HEK293 (cell line): ENCODE measurements at regions not wholly inside any gene's neighbourhood (a gene's known extent, or its start where the extent isn't known, plus 50 kb on each side); places are given as distances from the start of the nearest gene placed in this dataset.
A peak's percentile ranks its signal among the peaks of the same experiment; 100 is the strongest.

Source experiments
- CTCF ChIA-PET: fragments of 350-600 bp; formaldehyde crosslinking; extraction: SDS; loops from one replicate; lab custom pipeline; 2021; ENCODE audit warnings: antibody characterized with exemption; lab: Yijun Ruan, JAX
- POLR2A ChIA-PET: fragments of 300-600 bp; formaldehyde crosslinking; extraction: SDS; loops from one replicate; lab custom pipeline; 2020; ENCODE audit warnings: antibody characterized with exemption, inconsistent platforms; lab: Yijun Ruan, JAX
- H3K27ac ChIP-seq: fragments of 200-500 bp; sonication (Bioruptor generic); 2 replicates; pipeline ENCODE4 v1.5.1; 2014; ENCODE audit warnings: low read depth, low read length, control low read depth, inconsistent platforms; ENCODE audit errors: extremely low read depth
- H3K36me3 ChIP-seq, 2 experiments: fragments of 200-500 bp in 1 of 2; sonication (Bioruptor generic) in 1 of 2; 1 replicate in 1 of 2; 2 replicates in 1 of 2; pipeline ENCODE4 v1.5.1; 2014 to 2017; ENCODE audit warnings: inconsistent platforms in 2 of 2, low read length in 2 of 2; ENCODE audit not compliant: control insufficient read depth in 2 of 2, insufficient read depth in 1 of 2
- H3K4me1 ChIP-seq: fragments of 200-500 bp; sonication (Bioruptor generic); 2 replicates; pipeline ENCODE4 v1.5.1; 2014; ENCODE audit warnings: mild to moderate bottlenecking, low read length, inconsistent platforms; ENCODE audit not compliant: control insufficient read depth, insufficient read depth
- H3K4me3 ChIP-seq: 2 replicates; pipeline ENCODE4 v1.5.1; 2011; ENCODE audit warnings: low read depth, mild to moderate bottlenecking, control low read depth, low read length, moderate library complexity
- H3K9me3 ChIP-seq: fragments of 200-500 bp; sonication (Bioruptor generic); 2 replicates; pipeline ENCODE4 v1.5.1; 2014; ENCODE audit warnings: low read depth, low read length, inconsistent platforms; ENCODE audit not compliant: control insufficient read depth, insufficient read depth
- KLF8 ChIP-seq: fragments of 450-650 bp; formaldehyde crosslinking; IDR thresholded peaks from 2 replicates; pipeline ENCODE4 v1.5.1; 2016; ENCODE audit warnings: missing biosample characterization, missing genetic modification characterization
- PRDM10 ChIP-seq: fragments of 450-650 bp; formaldehyde crosslinking; IDR thresholded peaks from 2 replicates; pipeline ENCODE4 v1.5.1; 2016; ENCODE audit warnings: missing biosample characterization, missing genetic modification characterization
- ZBTB26 ChIP-seq: fragments of 450-650 bp; formaldehyde crosslinking; optimal IDR thresholded peaks from 2 replicates; pipeline ENCODE3; 2016; ENCODE audit warnings: missing biosample characterization, mild to moderate bottlenecking, missing genetic modification characterization
- ZNF140 ChIP-seq: fragments of 450-650 bp; formaldehyde crosslinking; IDR thresholded peaks from 2 replicates; pipeline ENCODE4 v1.5.1; 2016; ENCODE audit warnings: missing biosample characterization, missing genetic modification characterization
- ZNF211 ChIP-seq: fragments of 450-650 bp; formaldehyde crosslinking; IDR thresholded peaks from 2 replicates; pipeline ENCODE4 v1.5.1; 2016; ENCODE audit warnings: low read depth, missing biosample characterization, missing genetic modification characterization
- ZNF24 ChIP-seq: fragments of 450-650 bp; formaldehyde crosslinking; IDR thresholded peaks from 2 replicates; pipeline ENCODE4 v1.5.1; 2016; ENCODE audit warnings: missing biosample characterization, missing genetic modification characterization
- ZNF324 ChIP-seq: fragments of 450-650 bp; formaldehyde crosslinking; IDR thresholded peaks from 2 replicates; pipeline ENCODE4 v1.5.1; 2016; ENCODE audit warnings: missing biosample characterization, missing genetic modification characterization
- ZNF513 ChIP-seq: fragments of 450-650 bp; IDR thresholded peaks from 2 replicates; pipeline ENCODE4 v1.5.1; 2018; ENCODE audit warnings: missing biosample characterization, missing genetic modification characterization
- ZNF560 ChIP-seq: fragments of 450-650 bp; formaldehyde crosslinking; IDR thresholded peaks from 2 replicates; pipeline ENCODE4 v1.5.1; 2017; ENCODE audit warnings: missing biosample characterization, missing genetic modification characterization, borderline replicate concordance
- ZNF571 ChIP-seq: fragments of 450-650 bp; formaldehyde crosslinking; IDR thresholded peaks from 2 replicates; pipeline ENCODE4 v1.5.0; 2017; ENCODE audit warnings: missing biosample characterization, missing genetic modification characterization
- ZNF76 ChIP-seq: fragments of 450-650 bp; formaldehyde crosslinking; IDR thresholded peaks from 2 replicates; pipeline ENCODE4; 2016; ENCODE audit warnings: low read depth, missing biosample characterization, missing genetic modification characterization, borderline replicate concordance
- TF ChIP-seq, protein P1 (sequence below): sonication (generic); formaldehyde crosslinking; IDR thresholded peaks from 2 replicates; pipeline ENCODE4 v1.8.1; 2022; ENCODE audit warnings: mild to moderate bottlenecking, moderate library complexity, missing genetic modification reagents
- TF ChIP-seq, protein P2 (sequence below): fragments of 450-650 bp; formaldehyde crosslinking; IDR thresholded peaks from 2 replicates; pipeline ENCODE4 v1.5.1; 2016; ENCODE audit warnings: missing biosample characterization, missing genetic modification characterization
- TF ChIP-seq, protein P3 (sequence below): fragments of 450-650 bp; formaldehyde crosslinking; IDR thresholded peaks from 2 replicates; pipeline ENCODE4 v1.5.1; 2016; ENCODE audit warnings: missing biosample characterization, missing genetic modification characterization, borderline replicate concordance

GRCh38 chr12:46958599-46959290 is 120.7 kb upstream of the PCED1B start (continued):
- TF ChIP-seq ZBTB26 (tag by site-specific recombination) (no peak), ZNF76 (tag by site-specific recombination) (no peak), ZNF571 (tag by site-specific recombination) (no peak), ZNF211 (no peak), ZNF560 (tag by site-specific recombination) (no peak), ZNF140 (tag by site-specific recombination) (no peak), ZNF24 (tag by site-specific recombination) (no peak), KLF8 (tag by site-specific recombination) (no peak), ZNF324 (no peak)
- TF ChIP-seq, protein P1, sequence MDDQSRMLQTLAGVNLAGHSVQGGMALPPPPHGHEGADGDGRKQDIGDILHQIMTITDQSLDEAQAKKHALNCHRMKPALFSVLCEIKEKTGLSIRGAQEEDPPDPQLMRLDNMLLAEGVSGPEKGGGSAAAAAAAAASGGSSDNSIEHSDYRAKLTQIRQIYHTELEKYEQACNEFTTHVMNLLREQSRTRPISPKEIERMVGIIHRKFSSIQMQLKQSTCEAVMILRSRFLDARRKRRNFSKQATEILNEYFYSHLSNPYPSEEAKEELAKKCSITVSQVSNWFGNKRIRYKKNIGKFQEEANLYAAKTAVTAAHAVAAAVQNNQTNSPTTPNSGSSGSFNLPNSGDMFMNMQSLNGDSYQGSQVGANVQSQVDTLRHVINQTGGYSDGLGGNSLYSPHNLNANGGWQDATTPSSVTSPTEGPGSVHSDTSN (CRISPR knock-in tag): no peak
- TF ChIP-seq, protein P2, sequence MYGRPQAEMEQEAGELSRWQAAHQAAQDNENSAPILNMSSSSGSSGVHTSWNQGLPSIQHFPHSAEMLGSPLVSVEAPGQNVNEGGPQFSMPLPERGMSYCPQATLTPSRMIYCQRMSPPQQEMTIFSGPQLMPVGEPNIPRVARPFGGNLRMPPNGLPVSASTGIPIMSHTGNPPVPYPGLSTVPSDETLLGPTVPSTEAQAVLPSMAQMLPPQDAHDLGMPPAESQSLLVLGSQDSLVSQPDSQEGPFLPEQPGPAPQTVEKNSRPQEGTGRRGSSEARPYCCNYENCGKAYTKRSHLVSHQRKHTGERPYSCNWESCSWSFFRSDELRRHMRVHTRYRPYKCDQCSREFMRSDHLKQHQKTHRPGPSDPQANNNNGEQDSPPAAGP (tag by site-specific recombination): no peak
- TF ChIP-seq, protein P3, sequence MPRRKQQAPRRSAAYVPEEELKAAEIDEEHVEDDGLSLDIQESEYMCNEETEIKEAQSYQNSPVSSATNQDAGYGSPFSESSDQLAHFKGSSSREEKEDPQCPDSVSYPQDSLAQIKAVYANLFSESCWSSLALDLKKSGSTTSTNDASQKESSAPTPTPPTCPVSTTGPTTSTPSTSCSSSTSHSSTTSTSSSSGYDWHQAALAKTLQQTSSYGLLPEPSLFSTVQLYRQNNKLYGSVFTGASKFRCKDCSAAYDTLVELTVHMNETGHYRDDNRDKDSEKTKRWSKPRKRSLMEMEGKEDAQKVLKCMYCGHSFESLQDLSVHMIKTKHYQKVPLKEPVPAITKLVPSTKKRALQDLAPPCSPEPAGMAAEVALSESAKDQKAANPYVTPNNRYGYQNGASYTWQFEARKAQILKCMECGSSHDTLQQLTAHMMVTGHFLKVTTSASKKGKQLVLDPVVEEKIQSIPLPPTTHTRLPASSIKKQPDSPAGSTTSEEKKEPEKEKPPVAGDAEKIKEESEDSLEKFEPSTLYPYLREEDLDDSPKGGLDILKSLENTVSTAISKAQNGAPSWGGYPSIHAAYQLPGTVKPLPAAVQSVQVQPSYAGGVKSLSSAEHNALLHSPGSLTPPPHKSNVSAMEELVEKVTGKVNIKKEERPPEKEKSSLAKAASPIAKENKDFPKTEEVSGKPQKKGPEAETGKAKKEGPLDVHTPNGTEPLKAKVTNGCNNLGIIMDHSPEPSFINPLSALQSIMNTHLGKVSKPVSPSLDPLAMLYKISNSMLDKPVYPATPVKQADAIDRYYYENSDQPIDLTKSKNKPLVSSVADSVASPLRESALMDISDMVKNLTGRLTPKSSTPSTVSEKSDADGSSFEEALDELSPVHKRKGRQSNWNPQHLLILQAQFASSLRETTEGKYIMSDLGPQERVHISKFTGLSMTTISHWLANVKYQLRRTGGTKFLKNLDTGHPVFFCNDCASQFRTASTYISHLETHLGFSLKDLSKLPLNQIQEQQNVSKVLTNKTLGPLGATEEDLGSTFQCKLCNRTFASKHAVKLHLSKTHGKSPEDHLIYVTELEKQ (tag by site-specific recombination): no peak
- TF ChIP-seq, all 188 proteins: peak for 0

DNA sequence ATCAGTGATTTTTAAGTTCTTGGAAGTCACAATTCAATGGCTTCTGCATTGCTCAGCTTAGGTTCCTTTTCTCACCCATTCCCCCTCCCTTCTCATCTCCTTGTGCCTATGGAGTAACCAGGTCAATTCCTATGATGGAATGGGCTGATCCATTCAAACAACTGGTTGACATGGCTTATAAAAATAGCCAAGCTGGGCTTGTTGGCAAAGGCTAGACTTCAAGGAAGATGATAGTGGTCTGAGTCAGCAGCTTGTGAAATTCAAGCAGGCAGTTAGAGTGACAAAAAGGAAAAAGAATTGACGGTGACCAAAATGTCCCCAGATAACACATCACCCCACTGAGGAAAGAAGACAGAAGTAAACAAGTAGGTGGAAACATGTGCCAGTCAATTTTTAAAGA is 119.9 kb upstream of the PCED1B start:
- POLR2A ChIA-PET: no interaction called here
- Histone ChIP-seq H3K9me3 (no peaks in the 10 kb centered on the region), H3K36me3 (no peaks in the 10 kb centered on the region), H3K27ac (no peak overlapping the region), H3K4me3 (no peak overlapping the region), H3K4me1 (no peaks in the 10 kb centered on the region)
- CTCF ChIA-PET: no interaction called here
- TF ChIP-seq ZNF513: no peak
- TF ChIP-seq PRDM10 (tag by site-specific recombination): peak; percentile 78
